NCI-H2171 treated with DMSO at 0.1 percent for 48 hours (cell line): ENCODE measurements at regions not wholly inside any gene's neighbourhood (a gene's known extent, or its start where the extent isn't known, plus 50 kb on each side); places are given as distances from the start of the nearest gene placed in this dataset.

Source experiments
- DNase-seq: peaks from one replicate; lab custom pipeline; 2025; lab: John Stamatoyannopoulos, UW

- DNase-seq = no peak
Observed at GRCh38 chr13:40505196-40505595, 161.2 kb downstream of the FOXO1 start.
